OCI-LY1 (cell line): ENCODE measurements at regions not wholly inside any gene's neighbourhood (a gene's known extent, or its start where the extent isn't known, plus 50 kb on each side); places are given as distances from the start of the nearest gene placed in this dataset.

Experiments used
- H2AFZ ChIP-seq: fragments of 200-600 bp; sonication (generic), shearing (Covaris generic); 2 replicates; pipeline ENCODE4 v1.6.0; 2014; ENCODE audit warnings: antibody characterized with exemption, mild to moderate bottlenecking, low read length
- H3F3A ChIP-seq: fragments of 200-600 bp; sonication (generic), shearing (Covaris generic); 2 replicates; pipeline ENCODE4 v1.6.0; 2014; ENCODE audit warnings: mild to moderate bottlenecking, antibody characterized with exemption, low read length, moderate library complexity; ENCODE audit not compliant: insufficient read depth
- H3K27ac ChIP-seq: fragments of 200-600 bp; sonication (generic); 2 replicates; pipeline ENCODE4 v1.5.1; 2014; ENCODE audit warnings: low read length, mixed run types, mild to moderate bottlenecking, low read depth; ENCODE audit not compliant: poor library complexity, severe bottlenecking
- H3K27me3 ChIP-seq: fragments of 200-600 bp; sonication (generic); 2 replicates; pipeline ENCODE4 v1.6.0; 2014; ENCODE audit warnings: antibody characterized with exemption, mild to moderate bottlenecking, low read length, moderate library complexity; ENCODE audit not compliant: insufficient read depth
- H3K36me3 ChIP-seq: fragments of 200-600 bp; sonication (generic); 2 replicates; pipeline ENCODE4 v1.6.1; 2014; ENCODE audit warnings: mild to moderate bottlenecking, antibody characterized with exemption, low read length, moderate library complexity, mixed read lengths; ENCODE audit not compliant: insufficient read depth
- H3K4me1 ChIP-seq: fragments of 200-600 bp; sonication (generic); 2 replicates; pipeline ENCODE4 v1.5.1; 2014; ENCODE audit warnings: mild to moderate bottlenecking, low read length, moderate library complexity; ENCODE audit not compliant: insufficient read depth, severe bottlenecking
- H3K4me2 ChIP-seq: fragments of 200-600 bp; sonication (generic), shearing (Covaris generic); 2 replicates; pipeline ENCODE4 v1.6.1; 2014; ENCODE audit warnings: low read length
- H3K4me3 ChIP-seq: fragments of 200-600 bp; sonication (generic); 2 replicates; pipeline ENCODE4 v1.5.1; 2014; ENCODE audit warnings: low read length, low read depth, mild to moderate bottlenecking, mixed read lengths; ENCODE audit not compliant: poor library complexity, severe bottlenecking
- H3K79me2 ChIP-seq: fragments of 200-600 bp; shearing (Covaris generic); 2 replicates; pipeline ENCODE4 v1.6.1; 2016; ENCODE audit warnings: mixed run types, low read length, mixed read lengths; ENCODE audit not compliant: insufficient read depth
- H3K9ac ChIP-seq: fragments of 200-600 bp; sonication (generic), shearing (Covaris generic); 2 replicates; pipeline ENCODE4 v1.6.1; 2014; ENCODE audit warnings: mild to moderate bottlenecking, low read length, mixed read lengths
- H3K9me2 ChIP-seq: fragments of 200-600 bp; sonication (generic), shearing (Covaris generic); 2 replicates; pipeline ENCODE4 v1.6.1; 2014; ENCODE audit warnings: low read depth, mild to moderate bottlenecking, low read length, mixed read lengths
- H3K9me3 ChIP-seq: fragments of 200-600 bp; shearing (Covaris generic); 2 replicates; pipeline ENCODE4 v1.6.1; 2014; ENCODE audit warnings: low read length, mixed read lengths
- H4K20me1 ChIP-seq: fragments of 200-600 bp; sonication (generic), shearing (Covaris generic); 2 replicates; pipeline ENCODE4 v1.6.0; 2016; ENCODE audit warnings: mild to moderate bottlenecking, low read length; ENCODE audit not compliant: insufficient read depth
- EZH2 ChIP-seq: fragments of 200-600 bp; sonication (generic), shearing (Covaris generic); IDR thresholded peaks from 2 replicates; pipeline ENCODE4 v1.8.0; 2017; ENCODE audit warnings: borderline replicate concordance, mixed run types, mild to moderate bottlenecking, antibody characterized with exemption, low read length, moderate library complexity, mixed read lengths
- TF ChIP-seq, protein P1 (sequence below): fragments of 200-600 bp; sonication (generic), shearing (Covaris generic); IDR thresholded peaks from 2 replicates; pipeline ENCODE4 v1.5.1; 2017; ENCODE audit warnings: mild to moderate bottlenecking, antibody characterized with exemption, low read length, moderate library complexity, mixed read lengths

- Histone ChIP-seq H3K9me2 (no peaks in the 10 kb centered on the region), H3K4me3 (no peak overlapping the region), H3K36me3 (no peaks in the 10 kb centered on the region), H3K4me2 (no peak overlapping the region), H3K27me3 (no peaks in the 10 kb centered on the region), H3K9ac (no peak overlapping the region), H3K4me1 (no peaks in the 10 kb centered on the region), H4K20me1 (no peaks in the 10 kb centered on the region), H3K27ac (no peak overlapping the region), H3K79me2 (no peaks in the 10 kb centered on the region), H3K9me3 (no peaks in the 10 kb centered on the region), H2AFZ (no peak overlapping the region), H3F3A (no peaks in the 10 kb centered on the region)
- no peak for TF ChIP-seq EZH2
- TF ChIP-seq, protein P1, sequence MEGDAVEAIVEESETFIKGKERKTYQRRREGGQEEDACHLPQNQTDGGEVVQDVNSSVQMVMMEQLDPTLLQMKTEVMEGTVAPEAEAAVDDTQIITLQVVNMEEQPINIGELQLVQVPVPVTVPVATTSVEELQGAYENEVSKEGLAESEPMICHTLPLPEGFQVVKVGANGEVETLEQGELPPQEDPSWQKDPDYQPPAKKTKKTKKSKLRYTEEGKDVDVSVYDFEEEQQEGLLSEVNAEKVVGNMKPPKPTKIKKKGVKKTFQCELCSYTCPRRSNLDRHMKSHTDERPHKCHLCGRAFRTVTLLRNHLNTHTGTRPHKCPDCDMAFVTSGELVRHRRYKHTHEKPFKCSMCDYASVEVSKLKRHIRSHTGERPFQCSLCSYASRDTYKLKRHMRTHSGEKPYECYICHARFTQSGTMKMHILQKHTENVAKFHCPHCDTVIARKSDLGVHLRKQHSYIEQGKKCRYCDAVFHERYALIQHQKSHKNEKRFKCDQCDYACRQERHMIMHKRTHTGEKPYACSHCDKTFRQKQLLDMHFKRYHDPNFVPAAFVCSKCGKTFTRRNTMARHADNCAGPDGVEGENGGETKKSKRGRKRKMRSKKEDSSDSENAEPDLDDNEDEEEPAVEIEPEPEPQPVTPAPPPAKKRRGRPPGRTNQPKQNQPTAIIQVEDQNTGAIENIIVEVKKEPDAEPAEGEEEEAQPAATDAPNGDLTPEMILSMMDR, result no peak
These were observed 158.3 kb upstream of the BMP4 start for GRCh38 chr14:54114941-54115340.

GRCh38 chr14:54116198-54116885 lies 159.7 kb upstream of the BMP4 start:
- H3K9me3 ChIP-seq, result no peaks in the 10 kb centered on the region
- no peak overlapping the region for H3K4me2 ChIP-seq
- H4K20me1 ChIP-seq, result no peaks in the 10 kb centered on the region

DNA sequence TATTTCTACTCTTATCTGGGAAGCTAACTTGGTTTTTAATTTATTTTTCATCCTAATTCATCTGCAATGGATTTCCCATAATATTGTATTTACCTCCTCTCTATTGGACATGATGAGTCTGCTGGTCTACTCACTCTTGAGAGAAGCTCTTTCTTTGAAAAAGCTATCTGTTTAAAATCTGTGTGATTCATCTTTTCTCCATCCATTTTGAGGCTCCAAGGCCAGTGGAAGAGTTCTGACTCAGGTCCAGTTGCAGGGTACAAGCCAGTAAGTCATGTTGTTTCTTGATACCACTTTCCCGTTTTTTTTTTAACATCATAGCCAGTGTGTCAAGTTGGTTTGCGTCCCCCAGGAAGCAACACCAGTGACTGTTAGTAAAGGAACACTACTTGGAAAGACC lies 160.3 kb upstream of the BMP4 start:
- no peak overlapping the region for H3K4me2 ChIP-seq
- H3K27ac ChIP-seq, result no peak overlapping the region
- no peaks in the 10 kb centered on the region for H3K36me3 ChIP-seq
- H3K9me2 ChIP-seq, result no peaks in the 10 kb centered on the region
- no peaks in the 10 kb centered on the region for H3F3A ChIP-seq
- no peaks in the 10 kb centered on the region for H3K4me1 ChIP-seq
- no peaks in the 10 kb centered on the region for H3K79me2 ChIP-seq
- H3K27me3 ChIP-seq, result no peaks in the 10 kb centered on the region
- no peak overlapping the region for H2AFZ ChIP-seq
- TF ChIP-seq EZH2, result no peak
- TF ChIP-seq, protein P1, result no peak
- no peak overlapping the region for H3K4me3 ChIP-seq
- no peaks in the 10 kb centered on the region for H3K9me3 ChIP-seq
- H3K9ac ChIP-seq, result no peak overlapping the region
- H4K20me1 ChIP-seq, result no peaks in the 10 kb centered on the region

More at GRCh38 chr14:54116198-54116885, 159.7 kb upstream of the BMP4 start:
- Histone ChIP-seq H3K27ac (no peak overlapping the region), H3K4me3 (no peak overlapping the region), H3F3A (no peaks in the 10 kb centered on the region), H3K36me3 (no peaks in the 10 kb centered on the region), H3K79me2 (no peaks in the 10 kb centered on the region), H3K4me1 (no peaks in the 10 kb centered on the region), H3K9ac (no peak overlapping the region), H2AFZ (no peak overlapping the region), H3K9me2 (no peaks in the 10 kb centered on the region), H3K27me3 (no peaks in the 10 kb centered on the region)
- no peak for TF ChIP-seq EZH2

DNA sequence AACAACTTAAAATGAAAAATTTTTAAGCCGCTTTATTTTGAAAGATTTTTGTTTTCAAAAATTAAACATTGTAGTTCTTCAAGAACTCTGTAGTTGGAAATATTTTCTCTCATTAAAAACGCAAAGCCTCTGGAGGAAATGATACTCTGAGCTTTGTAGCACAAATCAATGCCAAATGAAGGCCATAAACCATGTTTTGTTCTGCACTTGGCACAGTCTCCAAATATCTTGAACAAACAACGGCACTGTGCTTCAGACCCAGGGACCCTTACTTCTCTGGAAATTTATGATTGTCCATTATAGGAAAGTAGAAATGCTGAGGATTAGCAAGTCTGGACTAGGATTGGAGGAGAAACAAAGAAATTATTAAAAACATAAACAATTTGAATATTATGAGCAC lies 160.8 kb upstream of the BMP4 start:
- no peaks in the 10 kb centered on the region for H4K20me1 ChIP-seq
- H3K9me3 ChIP-seq, result no peaks in the 10 kb centered on the region
- no peaks in the 10 kb centered on the region for H3K27me3 ChIP-seq
- no peak overlapping the region for H3K4me3 ChIP-seq
- no peaks in the 10 kb centered on the region for H3K79me2 ChIP-seq
- no peak overlapping the region for H3K27ac ChIP-seq
- no peaks in the 10 kb centered on the region for H3K36me3 ChIP-seq
- H3K9ac ChIP-seq, result no peak overlapping the region
- H2AFZ ChIP-seq, result no peak overlapping the region
- no peaks in the 10 kb centered on the region for H3K4me1 ChIP-seq
- no peak overlapping the region for H3K4me2 ChIP-seq
- H3F3A ChIP-seq, result no peaks in the 10 kb centered on the region
- no peak for TF ChIP-seq EZH2
- TF ChIP-seq, protein P1, result no peak
- H3K9me2 ChIP-seq, result no peaks in the 10 kb centered on the region
